Lung (tissue), 11 donors: ENCODE measurements at regions not wholly inside any gene's neighbourhood (a gene's known extent, or its start where the extent isn't known, plus 50 kb on each side); places are given as distances from the start of the nearest gene placed in this dataset.

Source experiments
- ATAC-seq: fragments of 200-7000 bp; cut with Tn5 transposase; one replicate; pipeline ENCODE4 v1.9.1; 2020; ENCODE audit warnings: moderate number of reproducible peaks; ENCODE audit not compliant: insufficient read depth, low FRiP score
- DNase-seq, 3 donors: peaks; one replicate each; pipeline ENCODE4 v3.0.0-alpha.2; 2013 to 2017
- H3K27ac ChIP-seq, 2 donors: one replicate each; pipeline ENCODE4 v1.5.1; 2013; ENCODE audit warnings: mild to moderate bottlenecking in 2 of 2, moderate library complexity in 2 of 2, control low read depth in 1 of 2, inconsistent platforms in 1 of 2, low read depth in 1 of 2, low read length in 1 of 2
- H3K27me3 ChIP-seq, 3 donors: one replicate each; pipeline ENCODE4 v1.5.1; 2013; ENCODE audit warnings: low read length in 2 of 3; ENCODE audit not compliant: control insufficient read depth in 3 of 3, insufficient read depth in 3 of 3
- H3K36me3 ChIP-seq, 4 donors: one replicate each; pipeline ENCODE4 v1.5.1; 2013; ENCODE audit warnings: low read length in 4 of 4, mild to moderate bottlenecking in 1 of 4, moderate library complexity in 1 of 4; ENCODE audit not compliant: control insufficient read depth in 4 of 4, insufficient read depth in 4 of 4
- H3K4me1 ChIP-seq, 5 donors: one replicate each; pipeline ENCODE4 v1.5.1; 2013; ENCODE audit warnings: low read length in 5 of 5, mild to moderate bottlenecking in 2 of 5, moderate library complexity in 1 of 5; ENCODE audit not compliant: control insufficient read depth in 5 of 5, insufficient read depth in 5 of 5
- H3K4me3 ChIP-seq: one replicate; pipeline ENCODE4 v1.5.1; 2013; ENCODE audit warnings: mild to moderate bottlenecking, control low read depth, moderate library complexity
- H3K9ac ChIP-seq, 2 donors: one replicate each; pipeline ENCODE4 v1.5.1; 2013; ENCODE audit warnings: low read length in 2 of 2, control low read depth in 1 of 2; ENCODE audit not compliant: insufficient read depth in 1 of 2
- H3K9me3 ChIP-seq, 4 donors: one replicate each; pipeline ENCODE4 v1.5.1; 2013; ENCODE audit warnings: low read length in 3 of 4, mild to moderate bottlenecking in 1 of 4, moderate library complexity in 1 of 4; ENCODE audit not compliant: control insufficient read depth in 4 of 4, insufficient read depth in 3 of 4
- WGBS, 2 donors: extraction: QIAGEN DNeasy Blood & Tissue Kit; methylation state at CpG; one replicate each; pipeline ENCODE4 v1.1.7; 2013; 5-methylcytosine and 5-hydroxymethylcytosine counted together
- TF ChIP-seq, protein P1 (sequence below): IDR thresholded peaks from 2 replicates; pipeline ENCODE4 v1.5.1; 2012; ENCODE audit warnings: mild to moderate bottlenecking; ENCODE audit errors: control extremely low read depth, extremely low read depth
- donor health status: control.
- donor health status: control.
- donor health status: Bipolar disorder and iron deficiency.
- donor health status: healthy.
- donor health status: DM: yes; HTN: yes; CAD: no.

DNA sequence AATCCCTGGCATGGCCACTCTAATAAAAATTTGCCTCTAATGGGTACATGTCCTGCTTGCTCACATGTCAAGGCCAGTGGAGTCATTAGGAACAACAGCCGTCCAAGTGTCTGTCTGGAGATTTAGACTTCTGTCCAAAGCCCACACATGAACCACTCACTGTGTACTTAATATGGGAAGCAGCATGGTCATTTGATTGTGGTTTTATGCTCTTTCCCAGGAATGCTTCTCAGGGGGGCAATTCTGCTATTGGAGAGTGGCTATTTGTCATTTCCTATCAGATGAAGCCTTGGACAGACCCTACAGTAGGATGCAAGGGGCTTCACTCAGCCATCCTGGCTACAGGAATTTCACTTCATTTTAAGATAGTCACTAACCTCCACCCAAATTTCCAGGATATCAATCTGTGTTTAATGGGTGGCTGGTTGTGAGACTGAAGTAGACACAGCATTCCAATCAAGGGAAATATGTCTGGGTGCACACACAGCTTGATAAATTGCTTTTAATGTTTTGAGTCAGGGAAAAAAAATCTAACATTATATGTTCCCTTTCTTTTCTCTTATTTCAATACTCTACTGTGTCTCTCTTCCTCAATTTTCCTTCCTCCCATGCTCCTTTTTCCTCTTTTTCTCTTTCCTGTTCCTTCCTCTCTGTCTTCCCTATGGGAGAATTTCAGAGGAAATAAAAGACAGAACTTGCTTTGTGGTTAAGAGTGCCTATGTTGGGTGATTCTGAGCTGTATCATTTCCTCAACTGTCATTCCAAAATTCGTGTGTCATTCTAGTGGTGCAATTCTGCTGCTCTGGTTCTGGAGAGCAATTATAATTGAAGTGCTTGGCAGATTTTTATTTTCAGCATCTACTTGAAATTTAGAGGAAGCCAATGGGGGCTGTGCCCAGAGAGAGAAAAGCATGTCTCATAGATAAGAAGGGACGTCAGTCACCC is 320.1 kb downstream of the OSR1 start:
- Histone ChIP-seq H3K36me3 (no peaks in the 10 kb centered on the region), H3K27ac (no peak overlapping the region), H3K27me3 (no peaks in the 10 kb centered on the region), H3K4me3 (no peak overlapping the region), H3K4me1 (peaks cover 3 to 58% (median 5%) of the 10 kb centered on the region in 5 donors), H3K9me3 (peaks cover 0 to 2% (median 0%) of the 10 kb centered on the region in 4 donors), H3K9ac (no peak overlapping the region)
- 33 to 37% methylated on average over 3 of the region's 3 CpGs for WGBS, 2 donors
- TF ChIP-seq, protein P1, sequence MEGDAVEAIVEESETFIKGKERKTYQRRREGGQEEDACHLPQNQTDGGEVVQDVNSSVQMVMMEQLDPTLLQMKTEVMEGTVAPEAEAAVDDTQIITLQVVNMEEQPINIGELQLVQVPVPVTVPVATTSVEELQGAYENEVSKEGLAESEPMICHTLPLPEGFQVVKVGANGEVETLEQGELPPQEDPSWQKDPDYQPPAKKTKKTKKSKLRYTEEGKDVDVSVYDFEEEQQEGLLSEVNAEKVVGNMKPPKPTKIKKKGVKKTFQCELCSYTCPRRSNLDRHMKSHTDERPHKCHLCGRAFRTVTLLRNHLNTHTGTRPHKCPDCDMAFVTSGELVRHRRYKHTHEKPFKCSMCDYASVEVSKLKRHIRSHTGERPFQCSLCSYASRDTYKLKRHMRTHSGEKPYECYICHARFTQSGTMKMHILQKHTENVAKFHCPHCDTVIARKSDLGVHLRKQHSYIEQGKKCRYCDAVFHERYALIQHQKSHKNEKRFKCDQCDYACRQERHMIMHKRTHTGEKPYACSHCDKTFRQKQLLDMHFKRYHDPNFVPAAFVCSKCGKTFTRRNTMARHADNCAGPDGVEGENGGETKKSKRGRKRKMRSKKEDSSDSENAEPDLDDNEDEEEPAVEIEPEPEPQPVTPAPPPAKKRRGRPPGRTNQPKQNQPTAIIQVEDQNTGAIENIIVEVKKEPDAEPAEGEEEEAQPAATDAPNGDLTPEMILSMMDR: no peak
- ATAC-seq (peak; percentile 50), DNase-seq (no peak)

DNA sequence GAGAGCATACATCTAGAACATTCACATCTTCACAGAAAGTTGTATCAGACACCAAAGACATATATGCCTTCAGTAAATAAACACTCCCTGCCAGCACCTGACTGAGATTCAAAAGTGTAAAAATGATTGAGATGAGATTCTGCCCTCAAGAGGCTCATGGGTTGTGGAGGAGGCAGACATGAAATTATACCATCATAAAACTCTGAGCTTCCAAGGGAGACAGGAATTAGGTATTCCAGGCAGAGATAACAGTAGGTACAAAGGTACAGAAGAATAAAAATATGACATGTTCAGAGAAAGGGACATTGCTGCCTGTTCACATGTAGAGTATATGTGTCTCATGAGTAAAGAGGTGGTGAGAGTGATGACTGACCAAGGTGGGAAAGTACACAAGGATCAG is 322.3 kb downstream of the OSR1 start:
- TF ChIP-seq, protein P1: no peak
- no peak for DNase-seq
- H3K27me3 ChIP-seq: no peaks in the 10 kb centered on the region
- no peak overlapping the region for H3K27ac ChIP-seq
- H3K9ac ChIP-seq: no peak overlapping the region
- H3K36me3 ChIP-seq: no peaks in the 10 kb centered on the region
- ATAC-seq: no peak
- H3K4me1 ChIP-seq: peaks cover 0 to 36% (median 5%) of the 10 kb centered on the region in 5 donors
- H3K4me3 ChIP-seq: no peak overlapping the region
- H3K9me3 ChIP-seq: peaks cover 0 to 2% (median 0%) of the 10 kb centered on the region in 4 donors

DNA sequence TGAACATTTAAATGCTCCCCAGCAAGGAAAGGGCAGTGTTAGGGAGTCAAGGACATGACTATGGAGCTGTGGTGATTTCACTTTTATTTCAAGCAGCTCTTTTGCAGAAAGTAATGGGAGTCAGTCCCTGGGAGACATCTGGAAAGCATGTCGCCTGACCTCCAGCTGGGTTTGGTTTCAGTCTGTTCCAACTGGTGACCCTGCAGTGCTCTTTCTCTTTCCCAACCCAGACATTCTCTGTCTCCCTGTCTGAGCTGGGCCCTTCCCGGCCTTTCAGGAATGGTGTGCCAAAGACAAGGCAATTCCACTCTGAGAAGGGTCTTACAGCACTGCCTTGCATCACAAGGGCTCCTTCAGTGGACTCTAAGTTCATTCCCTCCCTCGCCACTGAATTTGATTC is 323.2 kb downstream of the OSR1 start:
- Histone ChIP-seq H3K27me3 (no peaks in the 10 kb centered on the region), H3K9me3 (peaks cover 0 to 2% (median 0%) of the 10 kb centered on the region in 4 donors), H3K9ac (no peak overlapping the region), H3K4me1 (peaks cover 0 to 28% (median 5%) of the 10 kb centered on the region in 5 donors), H3K27ac (peak overlapping the region in 1 of 2 donors; percentile 62), H3K36me3 (no peaks in the 10 kb centered on the region), H3K4me3 (no peak overlapping the region)
- DNase-seq (peak; percentile 62 to 84 (median 76)), ATAC-seq (no peak)
- TF ChIP-seq, protein P1: no peak
- WGBS, 2 donors: 74 to 81% methylated on average over 3 of the region's 3 CpGs
